Duodenal mucosa (tissue), 2 donors: ENCODE measurements at regions not wholly inside any gene's neighbourhood (a gene's known extent, or its start where the extent isn't known, plus 50 kb on each side); places are given as distances from the start of the nearest gene placed in this dataset.
A peak's percentile ranks its signal among the peaks of the same experiment; 100 is the strongest.

Experiments
- H3K27ac ChIP-seq: one replicate; pipeline ENCODE4 v1.7.0; 2013; ENCODE audit warnings: low read depth, low read length
- H3K27me3 ChIP-seq, 2 donors: one replicate each; pipeline ENCODE4 v1.7.0; 2013; ENCODE audit warnings: low read length in 2 of 2, control low read depth in 1 of 2; ENCODE audit not compliant: insufficient read depth in 2 of 2, control insufficient read depth in 1 of 2
- H3K36me3 ChIP-seq, 2 donors: one replicate each; pipeline ENCODE4 v1.7.0; 2013; ENCODE audit warnings: low read length in 2 of 2, control low read depth in 1 of 2; ENCODE audit not compliant: insufficient read depth in 2 of 2, control insufficient read depth in 1 of 2
- H3K4me1 ChIP-seq, 2 donors: one replicate each; pipeline ENCODE4 v1.7.0; 2013; ENCODE audit warnings: low read length in 2 of 2, control low read depth in 1 of 2; ENCODE audit not compliant: insufficient read depth in 2 of 2, control insufficient read depth in 1 of 2
- H3K4me3 ChIP-seq, 2 donors: one replicate each; pipeline ENCODE4 v1.7.0; 2013; ENCODE audit warnings: low read length in 2 of 2, low read depth in 1 of 2
- H3K9ac ChIP-seq, 2 donors: one replicate each; pipeline ENCODE4 v1.7.0; 2013; ENCODE audit warnings: low read length in 2 of 2, low read depth in 1 of 2
- H3K9me3 ChIP-seq, 2 donors: one replicate each; pipeline ENCODE4 v1.7.0; 2013; ENCODE audit warnings: low read length in 2 of 2, control low read depth in 1 of 2; ENCODE audit not compliant: control insufficient read depth in 1 of 2

- Histone ChIP-seq H3K4me1 (no peaks in the 10 kb centered on the region), H3K36me3 (no peaks in the 10 kb centered on the region), H3K4me3 (no peak overlapping the region), H3K27ac (no peak overlapping the region), H3K9me3 (no peaks in the 10 kb centered on the region), H3K27me3 (no peaks in the 10 kb centered on the region), H3K9ac (no peak overlapping the region)
Measured at GRCh38 chr5:174410716-174411478, 313.5 kb upstream of the MSX2 start.

GRCh38 chr5:174411479-174411819, 312.9 kb upstream of the MSX2 start:
- no peaks in the 10 kb centered on the region for H3K27me3 ChIP-seq
- H3K9me3 ChIP-seq: no peaks in the 10 kb centered on the region
- no peak overlapping the region for H3K27ac ChIP-seq
- H3K4me1 ChIP-seq: no peaks in the 10 kb centered on the region
- H3K4me3 ChIP-seq: no peak overlapping the region
- no peaks in the 10 kb centered on the region for H3K36me3 ChIP-seq
- no peak overlapping the region for H3K9ac ChIP-seq

GRCh38 chr5:174412374-174412773, 312.0 kb upstream of the MSX2 start:
- Histone ChIP-seq H3K4me3 (no peak overlapping the region), H3K27me3 (no peaks in the 10 kb centered on the region), H3K9ac (no peak overlapping the region), H3K4me1 (no peaks in the 10 kb centered on the region), H3K36me3 (no peaks in the 10 kb centered on the region), H3K9me3 (no peaks in the 10 kb centered on the region), H3K27ac (no peak overlapping the region)

DNA sequence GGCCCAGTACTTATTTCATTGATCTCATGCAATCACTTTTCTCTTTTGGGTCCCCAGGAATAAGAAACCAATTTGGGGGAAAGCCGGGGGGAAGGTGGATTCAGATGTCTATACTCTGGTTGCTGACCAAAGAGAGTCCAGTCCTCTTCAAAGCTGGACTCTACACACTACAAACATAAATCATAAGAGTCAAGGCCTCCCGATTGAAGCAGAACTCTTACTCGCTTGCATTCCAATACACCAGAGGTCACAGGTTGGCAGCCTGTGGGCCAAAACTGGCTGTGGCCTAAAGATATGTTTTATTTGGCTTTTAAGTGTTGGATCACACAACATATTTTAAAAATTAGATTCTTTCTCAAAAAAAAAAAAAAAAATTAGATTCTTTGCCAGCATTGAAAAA, 311.4 kb upstream of the MSX2 start:
- Histone ChIP-seq H3K36me3 (no peaks in the 10 kb centered on the region), H3K4me1 (no peaks in the 10 kb centered on the region), H3K4me3 (no peak overlapping the region), H3K27me3 (no peaks in the 10 kb centered on the region), H3K9ac (no peak overlapping the region), H3K27ac (no peak overlapping the region), H3K9me3 (no peaks in the 10 kb centered on the region)

- H3K9me3 ChIP-seq: no peaks in the 10 kb centered on the region
- no peaks in the 10 kb centered on the region for H3K36me3 ChIP-seq
- no peaks in the 10 kb centered on the region for H3K4me1 ChIP-seq
- no peak overlapping the region for H3K9ac ChIP-seq
- H3K27me3 ChIP-seq: no peaks in the 10 kb centered on the region
- H3K4me3 ChIP-seq: no peak overlapping the region
- no peak overlapping the region for H3K27ac ChIP-seq
Measured at GRCh38 chr5:174413567-174414314, 310.6 kb upstream of the MSX2 start.

DNA sequence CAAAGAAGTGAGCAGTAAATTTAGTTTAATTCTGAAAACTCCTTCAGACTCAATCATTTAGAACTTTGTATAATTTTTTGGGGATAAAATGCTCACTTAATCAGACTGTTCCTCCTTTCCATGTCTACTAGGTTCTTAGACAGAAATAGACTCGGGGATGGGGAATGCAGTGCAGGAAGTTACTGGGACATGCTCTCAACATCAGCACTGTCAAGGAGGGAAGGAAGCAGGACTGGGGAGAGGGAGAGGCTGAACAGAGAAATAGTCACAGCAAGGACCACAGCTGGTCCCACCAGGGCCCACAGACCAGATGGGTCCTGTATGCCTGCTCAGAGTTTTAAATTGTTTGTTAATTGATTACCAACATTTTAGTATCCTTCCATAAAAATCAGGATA, 310.1 kb upstream of the MSX2 start:
- Histone ChIP-seq H3K36me3 (no peaks in the 10 kb centered on the region), H3K27me3 (peaks cover 0 to 3% of the 10 kb centered on the region in 2 donors), H3K4me3 (no peak overlapping the region), H3K9me3 (no peaks in the 10 kb centered on the region), H3K4me1 (peaks cover 5% of the 10 kb centered on the region in 2 donors), H3K27ac (no peak overlapping the region), H3K9ac (no peak overlapping the region)

GRCh38 chr5:174418809-174419539, 305.4 kb upstream of the MSX2 start:
- H3K9ac ChIP-seq: peak overlapping the region in 1 of 2 donors; percentile 11
- H3K27me3 ChIP-seq: peaks cover 0 to 7% of the 10 kb centered on the region in 2 donors
- H3K4me3 ChIP-seq: peak overlapping the region; percentile 43
- no peak overlapping the region for H3K27ac ChIP-seq
- peaks cover 6 to 8% of the 10 kb centered on the region in 2 donors for H3K4me1 ChIP-seq
- no peaks in the 10 kb centered on the region for H3K9me3 ChIP-seq
- no peaks in the 10 kb centered on the region for H3K36me3 ChIP-seq

GRCh38 chr5:174419540-174420132, 304.7 kb upstream of the MSX2 start:
- peak overlapping the region; percentile 43 for H3K4me3 ChIP-seq

GRCh38 chr5:174420651-174421407, 303.6 kb upstream of the MSX2 start:
- H3K36me3 ChIP-seq: no peaks in the 10 kb centered on the region
- no peak overlapping the region for H3K4me3 ChIP-seq
- H3K27me3 ChIP-seq: peaks cover 0 to 7% of the 10 kb centered on the region in 2 donors
- H3K9ac ChIP-seq: no peak overlapping the region
- H3K27ac ChIP-seq: no peak overlapping the region
- H3K9me3 ChIP-seq: no peaks in the 10 kb centered on the region
- H3K4me1 ChIP-seq: peaks cover 14 to 16% of the 10 kb centered on the region in 2 donors

More at GRCh38 chr5:174419540-174420132, 304.7 kb upstream of the MSX2 start:
- Histone ChIP-seq H3K9me3 (no peaks in the 10 kb centered on the region), H3K36me3 (no peaks in the 10 kb centered on the region), H3K9ac (peak overlapping the region in 1 of 2 donors; percentile 11), H3K4me1 (peaks cover 6 to 8% of the 10 kb centered on the region in 2 donors), H3K27ac (no peak overlapping the region), H3K27me3 (peaks cover 0 to 7% of the 10 kb centered on the region in 2 donors)
